ENCODE measurements at regions not wholly inside any gene's neighbourhood (a gene's known extent, or its start where the extent isn't known, plus 50 kb on each side); places are given as distances from the start of the nearest gene placed in this dataset.

GRCh38 chr5:6251565-6252102 is 126.7 kb downstream of the MED10 start:
- TF ChIP-seq POLR2A (IDR thresholded peaks at IDR 0.05; ENCODE audit: low read length) (no peak), GATA1 (IDR thresholded peaks at IDR 0.05; ENCODE audit: low read depth, low read length) (no peak)

Measured in erythroblast (primary cell).